ENCODE measurements at regions not wholly inside any gene's neighbourhood (a gene's known extent, or its start where the extent isn't known, plus 50 kb on each side); places are given as distances from the start of the nearest gene placed in this dataset.

DNA sequence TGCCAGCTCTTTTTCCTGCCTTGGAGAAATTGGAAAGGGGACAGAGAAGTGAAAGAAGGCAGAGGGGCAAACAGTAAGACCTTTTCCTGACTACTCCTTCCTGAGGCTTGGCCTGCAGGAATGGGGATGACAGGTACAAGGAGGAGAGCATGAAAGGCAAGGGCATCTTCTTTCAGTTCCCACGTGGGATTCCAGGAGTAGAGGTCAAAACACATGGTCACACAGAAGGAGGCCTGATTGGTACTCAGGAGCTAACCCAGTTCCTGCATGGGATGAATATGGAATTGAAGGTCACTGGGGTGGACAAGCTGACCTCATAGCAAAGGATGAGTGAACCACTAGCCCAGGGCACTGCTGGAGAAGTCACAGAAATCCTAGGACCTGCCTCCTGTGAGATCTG, 112.5 kb upstream of the ZNF366 start:
- TF ChIP-seq, protein P1, sequence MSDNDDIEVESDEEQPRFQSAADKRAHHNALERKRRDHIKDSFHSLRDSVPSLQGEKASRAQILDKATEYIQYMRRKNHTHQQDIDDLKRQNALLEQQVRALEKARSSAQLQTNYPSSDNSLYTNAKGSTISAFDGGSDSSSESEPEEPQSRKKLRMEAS (IDR thresholded peaks at IDR 0.05; ENCODE audit: low read depth, low read length): no peak
- TF ChIP-seq, protein P2, sequence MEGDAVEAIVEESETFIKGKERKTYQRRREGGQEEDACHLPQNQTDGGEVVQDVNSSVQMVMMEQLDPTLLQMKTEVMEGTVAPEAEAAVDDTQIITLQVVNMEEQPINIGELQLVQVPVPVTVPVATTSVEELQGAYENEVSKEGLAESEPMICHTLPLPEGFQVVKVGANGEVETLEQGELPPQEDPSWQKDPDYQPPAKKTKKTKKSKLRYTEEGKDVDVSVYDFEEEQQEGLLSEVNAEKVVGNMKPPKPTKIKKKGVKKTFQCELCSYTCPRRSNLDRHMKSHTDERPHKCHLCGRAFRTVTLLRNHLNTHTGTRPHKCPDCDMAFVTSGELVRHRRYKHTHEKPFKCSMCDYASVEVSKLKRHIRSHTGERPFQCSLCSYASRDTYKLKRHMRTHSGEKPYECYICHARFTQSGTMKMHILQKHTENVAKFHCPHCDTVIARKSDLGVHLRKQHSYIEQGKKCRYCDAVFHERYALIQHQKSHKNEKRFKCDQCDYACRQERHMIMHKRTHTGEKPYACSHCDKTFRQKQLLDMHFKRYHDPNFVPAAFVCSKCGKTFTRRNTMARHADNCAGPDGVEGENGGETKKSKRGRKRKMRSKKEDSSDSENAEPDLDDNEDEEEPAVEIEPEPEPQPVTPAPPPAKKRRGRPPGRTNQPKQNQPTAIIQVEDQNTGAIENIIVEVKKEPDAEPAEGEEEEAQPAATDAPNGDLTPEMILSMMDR (IDR thresholded peaks at IDR 0.05; ENCODE audit: low read depth, low read length): no peak
- TF ChIP-seq POLR2A (IDR thresholded peaks at IDR 0.05; ENCODE audit: extremely low read depth, insufficient read length) (no peak), MYC (IDR thresholded peaks at IDR 0.05; ENCODE audit: low read depth, low read length) (no peak)
- no peak for DNase-seq (ENCODE audit: low read depth)
- no peak overlapping the region for H3K4me3 ChIP-seq (ENCODE audit: low read depth, low read length)

DNA sequence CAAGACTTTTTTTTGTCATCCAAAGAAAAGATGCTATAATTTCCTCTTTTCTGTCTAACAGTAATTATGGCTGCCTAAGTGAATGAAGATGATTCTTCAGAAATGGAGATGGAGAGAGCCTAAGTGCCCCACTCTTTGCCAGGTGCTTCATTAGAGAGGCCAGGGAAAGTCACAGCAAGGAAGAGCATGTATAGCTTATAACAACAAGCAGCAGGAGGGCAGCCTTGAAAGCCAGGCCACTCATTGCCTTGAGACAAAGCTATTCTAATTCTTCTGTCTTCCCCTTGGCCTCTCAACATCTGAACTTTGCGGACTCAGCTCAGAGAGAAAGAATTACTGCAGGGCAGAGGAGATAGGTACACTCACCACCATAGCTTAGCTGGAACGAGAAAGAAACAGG, 112.0 kb upstream of the ZNF366 start:
- H3K4me3 ChIP-seq (ENCODE audit: low read depth, low read length): no peak overlapping the region
- DNase-seq (ENCODE audit: low read depth): no peak
- TF ChIP-seq POLR2A (IDR thresholded peaks at IDR 0.05; ENCODE audit: extremely low read depth, insufficient read length): no peak
- TF ChIP-seq, protein P1 (IDR thresholded peaks at IDR 0.05; ENCODE audit: low read depth, low read length): no peak
- no peak for TF ChIP-seq MYC (IDR thresholded peaks at IDR 0.05; ENCODE audit: low read depth, low read length)
- TF ChIP-seq, protein P2 (IDR thresholded peaks at IDR 0.05; ENCODE audit: low read depth, low read length): no peak

DNA sequence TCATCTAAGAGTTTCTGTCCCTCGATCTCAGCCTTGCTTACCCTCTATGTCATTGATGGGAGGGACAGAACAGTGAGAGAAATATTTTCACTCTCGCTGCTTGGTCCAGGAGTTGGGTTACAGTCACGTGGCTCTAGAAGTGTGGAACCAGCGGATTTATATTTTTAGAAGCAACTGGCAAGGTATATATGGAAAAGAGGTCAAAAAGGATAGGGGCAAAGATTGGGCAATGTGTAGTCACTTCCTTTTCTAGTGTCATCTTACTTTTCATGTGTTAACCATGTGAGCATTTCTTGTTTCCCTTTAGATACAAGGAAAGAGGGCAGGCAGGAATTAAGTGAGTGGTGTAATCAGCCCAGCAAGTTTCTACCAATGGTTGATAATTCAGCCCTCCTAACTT, 111.5 kb upstream of the ZNF366 start:
- no peak overlapping the region for H3K4me3 ChIP-seq (ENCODE audit: low read depth, low read length)
- TF ChIP-seq, protein P2 (IDR thresholded peaks at IDR 0.05; ENCODE audit: low read depth, low read length): no peak
- TF ChIP-seq MYC (IDR thresholded peaks at IDR 0.05; ENCODE audit: low read depth, low read length): peak; percentile 13; the same call in 1 of the 2 replicates
- TF ChIP-seq, protein P1 (IDR thresholded peaks at IDR 0.05; ENCODE audit: low read depth, low read length): peak; percentile 78
- DNase-seq (ENCODE audit: low read depth): peak; percentile 44

DNA sequence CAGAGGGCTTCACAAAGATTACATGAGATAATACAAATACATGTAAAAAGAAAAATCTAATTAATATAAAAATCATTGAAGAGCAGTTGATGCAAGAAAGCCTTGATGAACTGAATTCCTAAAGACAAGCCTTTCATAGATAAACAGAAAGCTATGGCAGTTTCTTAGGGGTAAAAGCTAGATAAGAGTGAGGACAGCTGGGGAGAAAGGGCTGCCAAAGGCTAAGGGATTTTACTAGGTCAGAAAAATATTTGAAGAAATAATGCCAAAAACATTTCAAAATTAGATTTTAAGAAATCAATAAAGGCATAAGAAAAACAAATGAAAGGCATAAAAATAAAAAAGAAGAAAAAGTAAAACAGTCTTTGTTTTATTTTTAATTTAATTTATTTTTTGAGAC, 107.9 kb upstream of the ZNF366 start:
- no peak overlapping the region for H3K4me3 ChIP-seq (ENCODE audit: low read depth, low read length)
- TF ChIP-seq POLR2A (IDR thresholded peaks at IDR 0.05; ENCODE audit: extremely low read depth, insufficient read length): no peak
- no peak for TF ChIP-seq MYC (IDR thresholded peaks at IDR 0.05; ENCODE audit: low read depth, low read length)
- TF ChIP-seq, protein P1 (IDR thresholded peaks at IDR 0.05; ENCODE audit: low read depth, low read length): no peak
- TF ChIP-seq, protein P2 (IDR thresholded peaks at IDR 0.05; ENCODE audit: low read depth, low read length): no peak
- no peak for DNase-seq (ENCODE audit: low read depth)

DNA sequence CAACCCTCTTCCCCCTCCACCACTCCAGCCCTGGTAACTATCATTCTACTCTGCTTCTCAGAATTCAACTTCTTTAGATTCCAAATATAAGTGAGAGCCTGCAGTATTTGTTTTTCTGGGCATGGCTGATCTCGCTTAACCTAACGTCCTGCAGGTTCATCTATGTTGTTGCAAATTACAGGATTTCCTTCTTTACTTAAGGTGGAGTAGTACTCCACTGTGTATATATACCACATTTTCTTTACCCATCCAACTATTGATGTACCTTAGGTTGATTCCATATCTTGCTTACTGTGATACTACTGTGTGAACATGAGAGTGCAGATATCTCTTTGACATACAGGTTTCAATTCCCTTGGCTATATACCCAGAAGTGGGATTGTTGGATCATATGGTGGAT, 106.3 kb upstream of the ZNF366 start:
- TF ChIP-seq POLR2A (IDR thresholded peaks at IDR 0.05; ENCODE audit: extremely low read depth, insufficient read length) (no peak), MYC (IDR thresholded peaks at IDR 0.05; ENCODE audit: low read depth, low read length) (no peak)
- TF ChIP-seq, protein P1 (IDR thresholded peaks at IDR 0.05; ENCODE audit: low read depth, low read length): no peak
- TF ChIP-seq, protein P2 (IDR thresholded peaks at IDR 0.05; ENCODE audit: low read depth, low read length): no peak
- no peak for DNase-seq (ENCODE audit: low read depth)
- no peak overlapping the region for H3K4me3 ChIP-seq (ENCODE audit: low read depth, low read length)

DNA sequence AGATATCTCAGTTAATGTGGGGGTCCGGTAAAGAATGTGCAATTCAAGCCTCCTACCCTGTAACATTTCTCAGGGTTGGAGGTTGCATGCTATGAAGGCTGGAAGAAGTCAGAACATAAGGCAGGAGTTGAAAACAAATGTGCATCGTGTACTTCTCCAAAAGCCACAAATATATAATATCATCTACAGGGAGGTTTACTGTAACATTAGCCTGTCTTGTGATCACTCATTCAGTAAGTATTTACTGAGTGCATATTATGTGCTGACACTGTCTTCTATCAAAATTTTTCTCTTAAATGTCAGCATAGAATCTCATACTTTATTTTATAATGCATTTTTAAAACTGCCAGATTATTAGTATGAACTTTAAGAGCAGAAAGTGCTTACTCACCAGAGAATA, 105.6 kb upstream of the ZNF366 start:
- DNase-seq (ENCODE audit: low read depth): no peak
- H3K4me3 ChIP-seq (ENCODE audit: low read depth, low read length): no peak overlapping the region
- TF ChIP-seq POLR2A (IDR thresholded peaks at IDR 0.05; ENCODE audit: extremely low read depth, insufficient read length) (no peak), MYC (IDR thresholded peaks at IDR 0.05; ENCODE audit: low read depth, low read length) (no peak)
- TF ChIP-seq, protein P2 (IDR thresholded peaks at IDR 0.05; ENCODE audit: low read depth, low read length): no peak
- TF ChIP-seq, protein P1 (IDR thresholded peaks at IDR 0.05; ENCODE audit: low read depth, low read length): no peak
